Effector CD4-positive, alpha-beta T cell (primary cell): ENCODE measurements at regions not wholly inside any gene's neighbourhood (a gene's known extent, or its start where the extent isn't known, plus 50 kb on each side); places are given as distances from the start of the nearest gene placed in this dataset.

Experiments
- DNase-seq: peaks from one replicate; pipeline ENCODE4 v3.0.0-alpha.2; 2020

DNA sequence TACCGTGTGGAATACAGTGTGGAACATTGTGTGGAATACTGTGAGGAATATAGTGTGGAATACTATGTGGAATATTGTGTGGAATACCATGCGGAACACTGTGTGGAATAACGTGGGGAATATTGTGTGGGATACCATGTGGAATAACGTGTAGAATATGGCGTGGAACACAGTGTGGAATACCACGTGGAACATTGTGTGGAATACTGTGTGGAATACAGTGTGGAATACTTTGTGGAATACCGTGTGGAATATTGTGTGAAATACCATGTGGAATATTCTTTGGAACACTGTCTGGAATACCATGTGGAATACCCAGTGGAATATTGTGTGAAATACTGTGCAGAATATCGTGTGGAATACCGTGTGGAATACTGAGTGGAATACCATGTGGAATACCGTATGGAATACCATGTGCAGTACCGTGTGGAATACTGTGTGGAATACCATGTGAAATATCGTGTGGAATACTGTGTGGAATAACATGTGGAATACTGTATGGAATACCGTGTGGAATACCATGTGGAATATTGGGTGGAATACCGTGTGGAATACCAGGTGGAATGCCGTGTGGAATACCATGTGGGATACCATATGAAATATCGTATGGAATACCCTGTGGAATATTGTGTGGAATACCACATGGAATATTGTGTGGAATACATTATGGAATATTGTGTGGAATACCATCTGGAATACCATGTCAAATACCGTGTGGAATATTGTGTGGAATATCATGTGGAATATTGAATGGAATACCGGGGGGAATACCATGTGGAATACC, 133.1 kb upstream of the CHST15 start:
- no peak for DNase-seq

- peak; percentile 20 for DNase-seq
Observed at GRCh38 chr10:124225467-124226270, 132.3 kb upstream of the CHST15 start.

DNA sequence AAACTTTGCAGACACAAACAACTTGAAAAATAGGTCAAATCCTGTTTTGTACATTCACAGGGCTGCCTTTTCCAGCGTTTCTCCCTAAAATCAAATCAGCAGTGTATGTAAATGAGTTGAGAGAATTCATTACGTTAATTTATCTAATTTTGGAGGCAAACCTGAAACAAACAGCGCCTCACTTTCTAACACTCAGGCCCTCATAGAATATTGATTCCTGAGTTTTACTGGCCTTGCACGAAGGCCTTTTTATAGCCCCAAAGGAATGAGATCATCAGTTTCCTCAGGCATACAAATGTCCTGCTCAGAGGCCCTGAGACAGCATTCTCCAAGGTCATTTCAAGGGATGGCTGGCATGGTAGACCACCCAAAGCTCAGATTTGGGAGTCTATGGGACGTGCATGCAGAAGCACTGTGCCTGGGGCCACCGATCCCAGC, 131.7 kb upstream of the CHST15 start:
- DNase-seq = no peak

- no peak for DNase-seq
Observed at GRCh38 chr10:124224331-124225028, 131.1 kb upstream of the CHST15 start.

GRCh38 chr10:124223711-124224085, 130.3 kb upstream of the CHST15 start:
- no peak for DNase-seq

- DNase-seq = no peak
Observed at GRCh38 chr10:124222988-124223710, 129.8 kb upstream of the CHST15 start.

DNA sequence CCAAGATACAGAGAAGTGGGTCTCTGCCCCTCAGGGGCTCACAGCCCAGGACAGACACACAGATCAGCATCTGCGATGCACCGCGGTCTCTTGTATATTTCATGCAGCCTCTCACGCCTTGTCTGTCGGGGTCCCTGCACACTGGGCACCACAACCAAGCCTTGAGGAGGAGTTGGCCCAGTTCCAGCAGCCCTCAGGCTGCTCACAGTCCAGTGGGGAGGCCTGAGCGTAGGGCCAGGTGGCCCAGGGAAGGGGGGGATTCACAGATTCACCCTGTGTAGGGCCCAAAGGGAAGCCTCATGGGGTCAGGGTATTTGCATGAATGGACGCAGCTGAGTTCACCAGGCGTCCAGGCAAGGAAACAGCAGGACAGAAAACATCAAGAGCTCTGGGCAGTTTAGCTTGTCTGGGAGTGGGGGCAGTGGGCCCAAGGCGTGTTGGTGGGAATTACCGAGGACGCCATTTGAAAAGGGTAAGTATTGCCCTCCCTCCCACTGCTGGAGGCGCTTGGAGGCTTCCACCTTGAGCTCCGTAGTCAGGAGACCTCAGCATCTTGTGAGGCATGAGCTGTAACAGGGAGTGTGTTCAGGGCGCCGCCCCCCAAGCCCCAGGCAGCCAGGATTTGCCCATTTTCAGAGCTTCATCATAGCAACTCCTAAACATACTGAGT, 129.1 kb upstream of the CHST15 start:
- DNase-seq = no peak

- DNase-seq = no peak
Observed at GRCh38 chr10:124221356-124222317, 128.2 kb upstream of the CHST15 start.

DNA sequence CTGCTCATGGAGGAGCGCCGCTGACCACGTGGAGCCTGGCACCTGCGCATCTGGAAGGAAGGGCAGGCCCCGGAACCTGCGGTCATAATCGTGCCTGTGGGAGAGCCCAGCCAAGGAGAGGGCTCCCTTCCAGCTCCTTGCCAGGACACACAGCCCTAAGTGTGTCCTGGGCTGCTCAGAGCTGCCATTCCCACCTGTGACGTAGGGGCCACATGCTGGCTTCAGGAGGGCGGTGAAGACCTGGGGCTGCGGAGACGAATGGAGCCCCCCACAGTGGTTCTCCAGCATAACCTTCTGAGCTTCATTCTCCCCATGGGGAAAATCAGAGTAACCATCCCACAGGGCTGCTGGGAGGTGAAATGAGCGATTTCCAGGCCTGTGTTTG, 127.6 kb upstream of the CHST15 start:
- DNase-seq = no peak

- no peak for DNase-seq
Observed at GRCh38 chr10:124220547-124220946, 127.1 kb upstream of the CHST15 start.

DNA sequence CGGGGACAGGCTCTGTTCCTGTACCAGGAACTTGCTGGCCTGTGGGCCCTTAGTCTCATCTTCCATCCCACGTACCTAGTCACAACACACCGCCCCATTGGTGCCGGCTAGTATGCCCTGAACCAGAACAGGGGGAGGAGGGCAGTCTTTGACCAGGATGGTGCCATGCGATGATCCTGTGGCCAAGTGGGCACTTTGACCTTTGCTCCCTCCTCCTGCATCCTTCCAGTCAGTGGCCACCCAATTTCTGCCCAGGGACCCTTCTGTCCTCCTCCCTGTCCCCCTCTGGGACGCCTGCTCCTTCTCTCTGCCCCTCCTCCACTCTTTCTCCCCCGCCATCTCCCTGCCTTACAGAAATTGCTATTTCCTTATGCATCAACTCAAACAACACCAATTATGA, 126.3 kb upstream of the CHST15 start:
- no peak for DNase-seq

- no peak for DNase-seq
Observed at GRCh38 chr10:124219062-124219461, 125.7 kb upstream of the CHST15 start.

DNA sequence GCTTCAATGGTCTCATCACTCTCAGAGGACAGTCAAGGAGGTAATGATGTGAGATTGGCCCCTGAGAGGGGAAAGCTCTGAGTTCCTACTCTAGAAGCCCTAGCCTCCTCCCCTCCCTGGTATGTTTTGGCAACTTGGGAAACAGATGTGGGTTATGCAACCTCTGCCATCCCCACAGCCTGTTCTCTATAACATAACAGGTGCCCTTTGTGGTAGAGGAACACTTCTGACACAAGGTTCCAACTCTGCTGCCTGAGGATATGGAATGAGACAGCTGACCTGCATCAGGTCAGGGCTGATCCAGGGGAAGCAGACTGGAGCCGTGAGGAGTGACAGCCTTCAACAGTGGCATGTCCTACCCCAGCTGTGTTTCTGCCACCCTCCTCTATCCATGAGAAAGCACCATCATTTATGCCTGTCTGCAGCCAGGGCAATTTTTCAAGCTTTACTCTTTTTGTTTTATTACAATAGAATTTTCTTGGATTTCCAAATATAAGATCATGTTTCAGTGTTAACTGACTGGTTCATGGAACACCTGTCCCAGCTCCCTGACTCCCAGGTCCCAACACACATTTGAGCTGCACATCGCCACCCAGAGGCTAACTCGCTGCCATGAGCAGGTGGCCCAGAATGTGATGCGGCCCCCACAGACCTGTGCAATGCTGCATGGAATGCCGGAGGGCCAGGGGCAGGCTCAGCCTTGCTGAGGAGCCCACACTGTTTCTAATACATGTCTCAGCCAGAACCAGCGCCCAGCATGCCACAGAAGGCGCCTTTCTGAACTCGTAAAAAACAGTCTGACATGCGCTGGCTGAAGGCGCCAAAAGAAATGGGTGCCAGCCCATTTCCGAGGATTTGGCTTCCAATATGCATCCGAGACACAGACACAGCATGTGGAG, 124.8 kb upstream of the CHST15 start:
- no peak for DNase-seq

DNA sequence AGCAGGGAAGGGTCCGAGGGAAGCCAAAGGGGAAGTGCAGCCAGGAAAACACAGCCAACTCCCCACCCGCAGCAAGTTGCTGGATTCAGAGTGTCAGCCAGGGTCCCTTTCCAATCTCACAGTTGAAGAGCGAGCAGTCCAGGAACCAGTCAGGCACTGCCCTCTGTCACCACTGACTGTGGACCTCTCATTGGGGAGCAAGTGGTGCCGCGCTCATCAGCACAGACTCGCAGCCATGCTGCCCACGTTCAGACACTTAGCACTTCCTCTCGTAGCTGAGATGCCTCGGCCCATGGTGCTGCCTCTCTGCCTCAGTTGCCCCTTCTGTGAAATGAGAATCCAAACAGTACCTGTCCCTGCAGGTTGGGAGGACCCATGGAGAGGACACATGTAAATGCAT, 123.6 kb upstream of the CHST15 start:
- no peak for DNase-seq

- DNase-seq = no peak
Observed at GRCh38 chr10:124214610-124215375, 121.4 kb upstream of the CHST15 start.

DNA sequence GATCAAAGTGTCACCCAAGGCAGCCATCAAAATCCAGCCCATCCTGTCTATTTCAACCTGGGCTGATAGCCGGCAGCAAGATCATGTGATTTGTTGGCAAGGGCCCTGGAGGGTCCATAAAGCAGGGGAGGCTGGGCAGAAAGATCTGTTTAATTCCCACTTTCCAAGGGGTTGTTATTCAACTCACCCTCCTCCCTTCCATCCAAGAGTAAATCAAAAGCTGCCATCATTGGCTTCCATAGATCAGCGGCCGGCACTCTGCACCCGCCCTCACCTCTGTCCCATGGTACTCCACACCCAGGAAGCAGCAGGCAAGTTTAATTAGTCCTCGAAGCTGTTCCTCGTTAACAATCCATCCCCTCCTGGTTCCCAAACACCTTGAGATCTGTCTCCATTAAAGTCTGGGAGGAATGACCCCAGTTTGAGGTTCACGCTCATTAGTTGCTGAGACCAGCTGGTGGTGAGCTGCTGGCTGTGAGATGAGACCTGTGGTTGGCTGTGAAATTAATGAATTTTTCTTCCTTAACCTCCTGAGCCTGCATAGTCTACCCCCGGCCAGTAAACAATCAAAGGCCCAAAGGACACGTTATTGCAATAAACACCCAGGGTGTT, 120.6 kb upstream of the CHST15 start:
- DNase-seq = no peak

- DNase-seq = no peak
Observed at GRCh38 chr10:124213471-124213870, 120.1 kb upstream of the CHST15 start.

DNA sequence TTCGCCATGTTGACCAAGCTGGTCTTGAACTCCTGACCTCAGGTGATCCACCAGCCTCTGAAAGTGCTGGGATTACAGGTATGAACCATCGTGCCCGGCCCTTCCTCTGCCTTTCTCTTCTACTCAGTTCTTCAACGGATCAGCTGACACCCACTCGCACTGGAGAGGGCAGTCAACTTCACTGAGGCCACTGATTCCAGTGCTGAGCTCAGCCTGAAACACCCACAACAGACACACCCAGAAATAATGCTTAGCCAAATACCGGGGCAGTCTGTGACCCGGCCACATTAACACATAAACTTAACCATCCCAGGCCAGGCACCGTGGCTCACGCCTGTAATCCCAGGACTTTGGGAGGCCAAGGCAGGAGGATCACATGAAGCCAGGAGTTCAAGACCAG, 119.3 kb upstream of the CHST15 start:
- no peak for DNase-seq

- DNase-seq = no peak
Observed at GRCh38 chr10:124211921-124212320, 118.5 kb upstream of the CHST15 start.
